GM12878 (cell line): ENCODE measurements at regions not wholly inside any gene's neighbourhood (a gene's known extent, or its start where the extent isn't known, plus 50 kb on each side); places are given as distances from the start of the nearest gene placed in this dataset.

ENCODE experiments used
- ATAC-seq: fragments of 200-7000 bp; cut with Tn5 transposase; 3 replicates; pipeline ENCODE4 v1.9.1; 2020; ENCODE audit warnings: mild to moderate bottlenecking, moderate library complexity
- BruUV-seq: library from RNA; stranded (reverse); fragments of 400-500 nt; replicated peaks from 2 replicates; lab custom pipeline; 2021; lab: Mats Ljungman, UMichigan
- CTCF ChIA-PET: fragments of 300-600 bp; sonication (Branson Sonifier 250); formaldehyde crosslinking; extraction: SDS; loops from one replicate; lab custom pipeline; 2021; ENCODE audit warnings: inconsistent platforms; lab: Yijun Ruan, JAX
- POLR2A ChIA-PET: fragments of 350-600 bp; formaldehyde crosslinking; extraction: SDS; loops from one replicate; lab custom pipeline; 2021; ENCODE audit warnings: inconsistent platforms; lab: Charles Lee
- RAD21 ChIA-PET: fragments of 300-600 bp; sonication (Branson Sonifier 250); formaldehyde crosslinking; loops from one replicate; lab custom pipeline; 2023; ENCODE audit warnings: antibody characterized with exemption; ENCODE audit not compliant: unreplicated experiment; lab: Charles Lee
- SMC1A ChIA-PET: fragments of 300-600 bp; sonication (Branson Sonifier 250); formaldehyde crosslinking; loops from one replicate; lab custom pipeline; 2023; ENCODE audit not compliant: unreplicated experiment, uncharacterized antibody; lab: Charles Lee
- DNase-seq: peaks from one replicate; pipeline ENCODE4 v3.0.0-alpha.2; 2011; ENCODE audit warnings: low read depth, low spot score
- FAIRE-seq: peaks from 3 replicates; lab custom pipeline; 2011; peaks lifted over from hg19 to GRCh38; lab: Jason Lieb, UNC
- H2AFZ ChIP-seq: 2 replicates; pipeline ENCODE4 v1.6.0; 2011; ENCODE audit warnings: low read depth, low read length, control low read depth; ENCODE audit not compliant: control insufficient read depth
- H3K27ac ChIP-seq: 2 replicates; pipeline ENCODE4 v1.5.1; 2011; ENCODE audit warnings: control low read depth; ENCODE audit not compliant: control insufficient read depth, insufficient read depth
- H3K27me3 ChIP-seq, 2 experiments: replicated peaks in 1 of 2; 2 replicates each; pipeline versions ENCODE4 v1.6.0 to v1.6.1; 2011; ENCODE audit warnings: low read length in 1 of 2; ENCODE audit not compliant: control insufficient read depth in 2 of 2, insufficient read depth in 2 of 2
- H3K36me3 ChIP-seq, 2 experiments: 2 replicates each; pipeline ENCODE4 v1.5.1; 2011; ENCODE audit warnings: low read length in 1 of 2; ENCODE audit not compliant: control insufficient read depth in 2 of 2, insufficient read depth in 2 of 2
- H3K4me1 ChIP-seq: 2 replicates; pipeline ENCODE4 v1.6.1; 2011; ENCODE audit warnings: mild to moderate bottlenecking, low read length, moderate library complexity, mixed read lengths; ENCODE audit not compliant: control insufficient read depth, insufficient read depth
- H3K4me2 ChIP-seq: 2 replicates; pipeline ENCODE4 v1.6.0; 2011; ENCODE audit warnings: control low read depth; ENCODE audit not compliant: control insufficient read depth, insufficient read depth
- H3K4me3 ChIP-seq: fragments of 200-600 bp; sonication (generic); 2 replicates; pipeline ENCODE4 v1.5.1; 2016
- H3K79me2 ChIP-seq: 2 replicates; pipeline ENCODE4 v1.6.0; 2011; ENCODE audit warnings: low read length; ENCODE audit not compliant: control insufficient read depth, insufficient read depth
- H3K9ac ChIP-seq: 2 replicates; pipeline ENCODE4 v1.8.0; 2011; ENCODE audit warnings: low read length, control low read depth, mixed read lengths; ENCODE audit not compliant: control insufficient read depth, insufficient read depth
- H3K9me3 ChIP-seq: replicated peaks from 3 replicates; pipeline ENCODE4 v1.5.1; 2011; ENCODE audit warnings: mild to moderate bottlenecking, low read length; ENCODE audit not compliant: control insufficient read depth, insufficient read depth
- H4K20me1 ChIP-seq: 2 replicates; pipeline ENCODE4 v1.6.0; 2011; ENCODE audit not compliant: control insufficient read depth, insufficient read depth
- BHLHE40 ChIP-seq, 2 experiments: fragments of 450-650 bp in 1 of 2; IDR thresholded peaks; 2 replicates each; pipeline ENCODE4 v1.6.1; 2011 to 2017; ENCODE audit warnings: low read depth in 2 of 2, borderline replicate concordance in 1 of 2, improper control_type of control experiment in 1 of 2, low read length in 1 of 2, mild to moderate bottlenecking in 1 of 2
- ESRRA ChIP-seq: IDR thresholded peaks from 2 replicates; pipeline ENCODE4 v1.6.1; 2012; ENCODE audit warnings: mild to moderate bottlenecking, low read length, improper control_type of control experiment
- IKZF1 ChIP-seq: fragments of 450-650 bp; conservative IDR thresholded peaks from 2 replicates; pipeline ENCODE4 v1.6.1; 2017; ENCODE audit warnings: antibody characterized with exemption, mild to moderate bottlenecking
- MTA3 ChIP-seq: IDR thresholded peaks from 2 replicates; pipeline ENCODE4 v1.6.1; 2012; ENCODE audit warnings: low read length, inconsistent platforms, borderline replicate concordance
- MYC ChIP-seq: IDR thresholded peaks from 2 replicates; pipeline ENCODE4 v1.6.1; 2011; ENCODE audit warnings: mild to moderate bottlenecking, low read length, moderate library complexity, inconsistent platforms; ENCODE audit not compliant: insufficient read depth, insufficient replicate concordance, insufficient read length, severe bottlenecking
- NBN ChIP-seq: fragments of 450-650 bp; IDR thresholded peaks from 2 replicates; pipeline ENCODE4 v1.6.1; 2016
- POLR2AphosphoS5 ChIP-seq: IDR thresholded peaks from 2 replicates; pipeline ENCODE4 v1.6.1; 2011; ENCODE audit warnings: mild to moderate bottlenecking, low read length, inconsistent platforms
- RB1 ChIP-seq: fragments of 450-650 bp; formaldehyde crosslinking; IDR thresholded peaks from 2 replicates; pipeline ENCODE4 v1.6.1; 2017; ENCODE audit warnings: mild to moderate bottlenecking, borderline replicate concordance
- RBBP5 ChIP-seq: fragments of 200-600 bp; sonication (generic); conservative IDR thresholded peaks from 2 replicates; pipeline ENCODE4 v1.6.1; 2016
- TCF12 ChIP-seq: IDR thresholded peaks from 2 replicates; pipeline ENCODE4 v1.6.1; 2011; ENCODE audit warnings: low read depth, mild to moderate bottlenecking, low read length
- YY1 ChIP-seq: IDR thresholded peaks from 2 replicates; pipeline ENCODE4 v1.6.1; 2011; ENCODE audit warnings: low read depth, mild to moderate bottlenecking, low read length
- ZBED1 ChIP-seq: IDR thresholded peaks from 2 replicates; pipeline ENCODE4 v1.6.1; 2016; ENCODE audit warnings: borderline replicate concordance
- ZNF207 ChIP-seq: fragments of 450-650 bp; IDR thresholded peaks from 2 replicates; pipeline ENCODE4 v1.6.1; 2014; ENCODE audit warnings: antibody characterized with exemption, mild to moderate bottlenecking, borderline replicate concordance
- ZNF622 ChIP-seq: fragments of 450-650 bp; IDR thresholded peaks from 2 replicates; pipeline ENCODE4 v1.6.1; 2017; ENCODE audit warnings: mild to moderate bottlenecking, inconsistent platforms
- ZSCAN29 ChIP-seq: fragments of 450-650 bp; IDR thresholded peaks from 2 replicates; pipeline ENCODE4 v1.6.1; 2017; ENCODE audit warnings: mild to moderate bottlenecking, moderate library complexity
- WGBS: methylation state at CpG from one replicate; pipeline ENCODE4 v1.1.6; 2016; ENCODE audit warnings: low lambda C conversion rate; ENCODE audit not compliant: insufficient replicate concordance, insufficient coverage; ENCODE audit errors: missing lambda C conversion rate; 5-methylcytosine and 5-hydroxymethylcytosine counted together
- in situ Hi-C: fragments of 300-500 bp; cut with MboI; formaldehyde crosslinking; loops from 9 replicates; pipeline ENCODE4 v1.14.3; 2018; ENCODE audit warnings: mixed read lengths
- intact Hi-C: fragments of 100-400 bp; cut with micrococcal nuclease; formaldehyde crosslinking; loops from one replicate; pipeline ENCODE4 v1.14.2; 2022; ENCODE audit not compliant: unreplicated experiment
- TF ChIP-seq, protein P1 (sequence below): IDR thresholded peaks from 2 replicates; pipeline ENCODE4 v1.6.1; 2012; ENCODE audit warnings: low read length, inconsistent platforms
- TF ChIP-seq, protein P2 (sequence below): fragments of 450-650 bp; IDR thresholded peaks from 2 replicates; pipeline ENCODE4 v1.6.1; 2017; ENCODE audit warnings: borderline replicate concordance

DNA sequence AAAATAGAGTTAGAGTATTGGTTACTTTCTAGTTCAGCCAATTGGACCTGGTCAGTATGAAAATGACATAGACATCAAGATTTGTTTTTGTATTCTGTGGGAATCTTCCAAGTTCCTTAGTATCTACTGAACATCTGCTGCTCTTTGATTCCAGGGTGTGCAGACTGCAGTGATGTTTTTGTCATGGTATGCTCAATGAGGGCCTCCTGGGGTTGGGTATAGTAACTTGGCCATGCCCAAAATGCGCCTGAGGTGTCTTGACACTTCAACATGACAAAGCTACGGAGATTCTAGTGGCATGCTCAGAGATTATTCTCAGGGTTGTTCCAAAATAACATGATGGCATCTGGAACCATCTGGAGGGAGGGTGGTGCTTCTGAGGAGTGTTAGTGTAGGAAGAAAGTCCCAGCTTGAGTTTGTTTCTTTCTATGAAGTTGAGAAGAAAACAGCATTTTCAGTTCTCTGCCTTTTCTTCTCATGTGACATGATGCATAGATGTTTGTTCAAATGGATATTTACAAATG, 313.5 kb upstream of the TBL1XR1 start:
- RAD21 ChIA-PET = no interaction called here
- H3K27ac ChIP-seq = no peak overlapping the region
- DNase-seq = no peak
- H3K9ac ChIP-seq = no peak overlapping the region
- no peaks in the 10 kb centered on the region for H3K9me3 ChIP-seq
- H3K4me3 ChIP-seq = no peak overlapping the region
- H4K20me1 ChIP-seq = no peaks in the 10 kb centered on the region
- H2AFZ ChIP-seq = no peak overlapping the region
- 23% methylated on average over 2 of the region's 2 CpGs for WGBS
- intact Hi-C loops (no loop called here), in situ Hi-C loops (no loop called here)
- no peak overlapping the region for H3K4me2 ChIP-seq
- no peaks in the 10 kb centered on the region for H3K36me3 ChIP-seq
- SMC1A ChIA-PET = interaction anchor here (1.6 kb wide), 1 partner anchor 40 kb away, joined by 3 read pairs; no protein-coding TSS in a partner anchor
- POLR2A ChIA-PET = no interaction called here
- no peaks in the 10 kb centered on the region for H3K79me2 ChIP-seq
- CTCF ChIA-PET = interaction anchor here (0.8 kb wide), 1 partner anchor 914 kb away, joined by 5 read pairs; no protein-coding TSS in a partner anchor
- no peak for ATAC-seq
- no peak for FAIRE-seq
- no peaks in the 10 kb centered on the region; a peak in 1 of 4 replicates for H3K27me3 ChIP-seq
- TF ChIP-seq MTA3 (no peak), MYC (no peak), BHLHE40 (IDR thresholded peaks at IDR 0.05; ENCODE audit: borderline replicate concordance in 1 of 2, low read depth in 2 of 2, low read length in 1 of 2) (no peak), YY1 (no peak), TCF12 (no peak), NBN (no peak), POLR2AphosphoS5 (no peak), RBBP5 (no peak), ESRRA (no peak), ZNF207 (no peak), ZSCAN29 (no peak), RB1 (no peak), IKZF1 (no peak), ZBED1 (no peak), ZNF622 (no peak)
- TF ChIP-seq, protein P1, sequence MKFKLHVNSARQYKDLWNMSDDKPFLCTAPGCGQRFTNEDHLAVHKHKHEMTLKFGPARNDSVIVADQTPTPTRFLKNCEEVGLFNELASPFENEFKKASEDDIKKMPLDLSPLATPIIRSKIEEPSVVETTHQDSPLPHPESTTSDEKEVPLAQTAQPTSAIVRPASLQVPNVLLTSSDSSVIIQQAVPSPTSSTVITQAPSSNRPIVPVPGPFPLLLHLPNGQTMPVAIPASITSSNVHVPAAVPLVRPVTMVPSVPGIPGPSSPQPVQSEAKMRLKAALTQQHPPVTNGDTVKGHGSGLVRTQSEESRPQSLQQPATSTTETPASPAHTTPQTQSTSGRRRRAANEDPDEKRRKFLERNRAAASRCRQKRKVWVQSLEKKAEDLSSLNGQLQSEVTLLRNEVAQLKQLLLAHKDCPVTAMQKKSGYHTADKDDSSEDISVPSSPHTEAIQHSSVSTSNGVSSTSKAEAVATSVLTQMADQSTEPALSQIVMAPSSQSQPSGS = no peak
- TF ChIP-seq, protein P2, sequence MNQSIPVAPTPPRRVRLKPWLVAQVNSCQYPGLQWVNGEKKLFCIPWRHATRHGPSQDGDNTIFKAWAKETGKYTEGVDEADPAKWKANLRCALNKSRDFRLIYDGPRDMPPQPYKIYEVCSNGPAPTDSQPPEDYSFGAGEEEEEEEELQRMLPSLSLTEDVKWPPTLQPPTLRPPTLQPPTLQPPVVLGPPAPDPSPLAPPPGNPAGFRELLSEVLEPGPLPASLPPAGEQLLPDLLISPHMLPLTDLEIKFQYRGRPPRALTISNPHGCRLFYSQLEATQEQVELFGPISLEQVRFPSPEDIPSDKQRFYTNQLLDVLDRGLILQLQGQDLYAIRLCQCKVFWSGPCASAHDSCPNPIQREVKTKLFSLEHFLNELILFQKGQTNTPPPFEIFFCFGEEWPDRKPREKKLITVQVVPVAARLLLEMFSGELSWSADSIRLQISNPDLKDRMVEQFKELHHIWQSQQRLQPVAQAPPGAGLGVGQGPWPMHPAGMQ = no peak
- H3K4me1 ChIP-seq = no peaks in the 10 kb centered on the region
- BruUV-seq = no TSS peak
